ENCODE measurements at regions not wholly inside any gene's neighbourhood (a gene's known extent, or its start where the extent isn't known, plus 50 kb on each side); places are given as distances from the start of the nearest gene placed in this dataset.
"Not testable (repeated sequence)": the region's sequence is repeated elsewhere in the genome, so short reads cannot be mapped to it uniquely, and the experiment has no call there.

DNA sequence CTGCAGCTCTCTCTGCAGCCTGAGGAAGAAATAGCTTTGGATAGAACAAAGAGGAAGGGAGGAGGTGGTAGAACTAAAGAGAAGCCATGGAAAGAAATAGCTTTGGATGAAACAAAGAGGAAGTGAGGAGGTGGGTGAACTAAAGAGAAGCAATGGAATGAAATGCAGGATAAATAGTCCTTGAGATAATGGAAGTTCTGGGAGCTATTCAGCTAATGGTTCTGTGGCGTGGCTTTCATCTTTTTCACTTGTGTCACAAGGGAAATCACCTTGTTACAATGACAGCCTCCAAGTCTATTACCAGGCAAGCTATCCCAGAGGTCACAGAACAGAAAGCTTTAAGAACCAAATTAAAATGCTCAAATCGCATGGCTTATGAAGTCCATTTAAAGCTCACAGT is 141.3 kb upstream of the ARG1 start:
- no peak for DNase-seq

GRCh38 chr6:131433927-131434326 is 139.1 kb upstream of the ARG1 start:
- DNase-seq, result no peak

DNA sequence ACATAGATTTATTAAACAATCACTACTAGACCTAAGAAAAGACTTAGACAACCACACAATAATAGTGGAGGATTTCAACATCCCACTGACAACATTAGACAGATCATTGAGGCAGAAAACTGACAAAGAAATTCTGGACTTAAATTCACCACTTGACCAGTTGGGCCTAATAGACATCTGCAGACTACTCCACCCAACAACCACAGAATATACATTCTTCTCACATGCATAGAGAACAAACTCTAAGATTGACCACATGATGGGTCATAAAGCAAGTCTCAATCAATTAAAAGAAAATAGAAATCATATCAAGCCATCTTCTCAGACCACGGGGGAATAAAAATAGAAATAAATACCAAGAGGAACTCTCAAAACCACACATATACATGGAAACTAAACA is 136.7 kb upstream of the ARG1 start:
- DNase-seq, result no peak

- DNase-seq, result no peak
Measured at GRCh38 chr6:131443014-131443413, 130.0 kb upstream of the ARG1 start.

GRCh38 chr6:131443514-131443913 is 129.5 kb upstream of the ARG1 start:
- no peak for DNase-seq

DNA sequence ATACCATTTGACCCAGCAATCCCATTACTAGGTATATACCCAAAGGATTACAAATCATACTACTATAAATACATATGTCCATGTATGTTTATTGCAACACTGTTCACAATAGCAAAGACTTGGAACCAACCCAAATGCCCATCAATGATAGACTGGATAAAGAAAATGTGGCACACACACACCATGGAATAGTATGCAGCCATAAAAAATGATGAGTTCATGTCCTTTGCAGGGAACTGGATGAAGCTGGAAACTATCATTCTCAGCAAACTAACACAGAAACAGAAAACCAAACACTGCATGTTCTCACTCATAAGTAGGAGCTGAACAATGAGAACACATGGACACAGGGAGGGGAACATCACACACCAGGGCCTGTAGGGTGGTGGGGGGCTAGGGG is 127.7 kb upstream of the ARG1 start:
- not testable (repeated sequence) for DNase-seq

DNA sequence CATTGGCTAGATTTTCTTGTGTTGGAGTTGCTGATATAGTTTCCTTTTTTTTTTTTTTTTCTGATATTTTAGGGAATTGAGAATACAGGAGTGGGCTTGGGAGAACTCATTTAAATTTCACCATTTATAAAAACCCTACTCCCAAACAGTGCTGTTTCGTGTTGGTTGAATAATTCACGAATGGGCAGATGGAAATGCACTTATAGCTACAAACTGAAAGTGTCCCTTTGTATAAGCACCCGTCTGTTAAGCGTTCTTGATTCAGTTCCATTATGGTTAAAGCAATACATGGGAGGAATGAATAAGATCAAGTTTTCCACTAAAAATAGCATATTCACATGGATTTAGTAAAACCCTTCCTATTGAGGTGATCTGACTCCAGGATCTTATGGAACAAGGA is 122.2 kb upstream of the ARG1 start:
- no peak for DNase-seq

DNA sequence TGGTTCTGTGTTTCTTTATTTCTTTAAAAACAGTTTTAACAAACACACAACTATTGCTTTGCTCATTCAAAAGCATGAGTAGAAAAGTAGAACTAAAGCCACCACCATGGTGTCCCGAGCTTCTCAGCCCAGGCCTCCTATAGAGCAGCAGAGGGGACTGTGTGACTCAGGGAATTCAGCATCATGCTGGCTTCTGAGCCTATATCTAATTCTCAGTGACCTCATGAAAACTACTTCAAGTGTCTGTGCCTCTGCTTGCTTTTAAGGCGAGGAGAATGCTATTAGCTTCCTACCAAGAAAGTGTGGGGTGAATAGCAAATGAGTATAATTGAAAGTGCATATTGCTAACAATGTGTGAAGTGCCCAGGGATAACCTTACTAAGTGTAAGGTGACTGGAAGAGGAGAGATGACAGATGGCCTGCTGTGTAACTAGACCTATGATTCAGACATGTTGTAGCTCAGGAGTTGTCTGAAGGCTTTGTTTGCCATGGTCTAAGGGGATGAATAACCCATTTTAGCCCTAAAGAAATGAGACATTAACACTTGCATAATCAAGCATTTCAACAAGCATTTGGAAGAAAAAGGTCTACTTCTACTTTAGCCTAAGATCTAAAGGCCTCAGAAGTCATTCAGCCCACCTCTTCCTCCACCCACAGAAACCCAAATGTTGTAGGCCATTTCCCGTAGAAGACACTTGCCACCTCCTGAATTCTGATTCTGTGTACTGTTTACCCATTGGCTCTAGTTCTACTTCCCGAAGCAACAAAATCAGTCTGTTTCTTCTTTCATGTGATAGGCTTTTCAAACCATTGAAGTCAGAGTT is 121.5 kb upstream of the ARG1 start:
- no peak for DNase-seq

DNA sequence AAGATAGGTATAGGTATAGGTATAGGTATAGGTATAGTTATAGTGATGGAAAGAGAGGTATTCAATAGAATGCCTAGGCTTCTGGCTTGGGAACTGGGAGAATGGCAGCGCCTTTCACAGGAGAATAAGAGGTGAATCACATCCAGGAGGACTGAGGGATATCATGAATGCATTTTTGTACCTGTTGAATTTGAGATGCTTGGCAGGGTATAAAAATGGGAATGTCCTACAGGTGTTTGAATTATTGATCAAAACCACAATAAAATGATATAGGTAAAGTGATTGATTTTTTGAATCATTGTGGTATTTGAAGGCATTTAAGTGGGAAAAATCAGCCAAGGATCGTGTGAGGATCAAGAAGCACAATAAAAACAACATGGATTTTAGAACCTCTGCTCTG is 119.2 kb upstream of the ARG1 start:
- DNase-seq, result no peak

GRCh38 chr6:131456565-131456964 is 116.5 kb upstream of the ARG1 start:
- no peak for DNase-seq

GRCh38 chr6:131459005-131459404 is 114.0 kb upstream of the ARG1 start:
- no peak for DNase-seq

- no peak for DNase-seq
Measured at GRCh38 chr6:131460614-131461000, 112.4 kb upstream of the ARG1 start.

GRCh38 chr6:131469130-131469529 is 103.9 kb upstream of the ARG1 start:
- DNase-seq, result no peak

DNA sequence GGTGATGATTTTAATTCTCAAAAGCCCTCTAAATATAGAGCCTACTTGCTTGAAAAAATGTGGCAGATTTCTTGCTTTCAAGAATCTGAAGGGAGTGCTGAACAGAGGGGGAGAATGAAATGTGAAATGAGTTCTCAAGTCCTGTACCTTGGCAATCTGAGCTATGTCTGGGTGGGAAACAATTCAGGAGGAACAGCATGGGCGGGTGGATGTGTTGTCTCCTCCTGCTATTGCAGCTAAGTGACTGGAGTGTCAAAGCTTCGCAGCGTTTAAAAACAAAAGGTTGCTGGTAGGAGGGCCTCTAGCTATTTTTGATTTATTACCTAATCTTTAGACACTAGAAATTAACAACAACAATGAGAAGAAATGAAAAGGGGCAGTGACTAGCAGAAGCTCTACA is 102.5 kb upstream of the ARG1 start:
- no peak for DNase-seq

GRCh38 chr6:131471331-131471730 is 101.7 kb upstream of the ARG1 start:
- no peak for DNase-seq

GRCh38 chr6:131473303-131473702 is 99.7 kb upstream of the ARG1 start:
- not testable (repeated sequence) for DNase-seq

DNA sequence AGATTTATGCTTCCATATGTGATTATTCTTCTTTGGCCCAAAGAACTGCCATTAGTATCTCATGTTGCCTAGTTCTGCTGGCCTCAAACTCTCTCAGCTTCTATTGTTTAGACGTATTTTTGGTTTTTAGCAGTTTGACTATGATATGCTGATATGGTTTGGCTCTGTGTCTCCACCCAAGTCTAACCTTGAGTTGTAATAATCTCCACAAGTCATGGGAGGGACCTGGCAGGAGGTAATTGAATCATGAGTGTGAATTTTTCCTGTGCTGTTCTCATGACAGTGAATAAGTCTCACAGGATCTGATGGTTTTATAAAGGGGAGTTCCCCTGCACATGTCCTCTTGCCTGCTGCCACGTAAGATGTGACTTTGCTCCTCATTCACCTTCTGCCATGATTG is 96.7 kb upstream of the ARG1 start:
- no peak for DNase-seq

DNA sequence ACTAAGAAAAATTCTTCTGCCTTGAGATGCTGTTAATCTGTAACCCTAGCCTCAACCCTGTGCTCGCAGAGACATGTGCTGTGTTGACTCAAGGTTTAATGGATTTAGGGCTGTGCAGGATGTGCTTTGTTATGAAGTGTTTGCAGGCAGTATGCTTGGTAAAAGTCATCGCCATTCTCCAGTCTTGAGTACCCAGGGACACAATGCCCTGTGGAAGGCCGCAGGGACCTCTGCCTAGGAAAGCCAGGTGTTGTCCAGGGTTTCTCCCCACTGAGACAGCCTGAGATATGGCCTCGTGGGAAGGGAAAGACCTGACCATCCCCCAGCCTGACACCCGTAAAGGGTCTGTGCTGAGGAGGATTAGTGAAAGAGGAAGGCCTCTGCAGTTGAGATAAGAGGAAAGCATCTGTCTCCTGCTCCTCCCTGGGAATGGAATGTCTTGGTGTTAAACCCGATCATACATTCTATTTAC is 94.2 kb upstream of the ARG1 start:
- not testable (repeated sequence) for DNase-seq

GRCh38 chr6:131486608-131487007 is 86.4 kb upstream of the ARG1 start:
- DNase-seq, result no peak

DNA sequence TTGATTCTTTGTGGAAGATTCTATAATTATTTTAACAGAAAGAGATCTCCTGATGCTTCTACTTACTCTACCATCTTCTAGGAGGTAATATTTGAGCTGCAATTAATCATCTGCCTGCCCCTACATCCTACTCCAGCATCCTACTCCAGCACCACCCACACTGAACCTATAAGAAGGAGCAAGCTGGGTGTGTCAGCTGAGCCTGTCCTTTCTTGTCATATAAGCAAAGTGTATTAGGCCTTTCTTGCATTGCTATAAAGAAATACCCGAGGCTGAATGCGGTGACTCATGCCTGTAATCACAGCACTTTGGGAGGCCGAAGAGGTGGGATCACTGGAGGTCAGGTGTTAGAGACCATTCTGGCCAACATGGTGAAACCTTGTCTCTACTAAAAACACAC is 84.2 kb upstream of the ARG1 start:
- no peak for DNase-seq

- no peak for DNase-seq
Measured at GRCh38 chr6:131490441-131490840, 82.6 kb upstream of the ARG1 start.

DNA sequence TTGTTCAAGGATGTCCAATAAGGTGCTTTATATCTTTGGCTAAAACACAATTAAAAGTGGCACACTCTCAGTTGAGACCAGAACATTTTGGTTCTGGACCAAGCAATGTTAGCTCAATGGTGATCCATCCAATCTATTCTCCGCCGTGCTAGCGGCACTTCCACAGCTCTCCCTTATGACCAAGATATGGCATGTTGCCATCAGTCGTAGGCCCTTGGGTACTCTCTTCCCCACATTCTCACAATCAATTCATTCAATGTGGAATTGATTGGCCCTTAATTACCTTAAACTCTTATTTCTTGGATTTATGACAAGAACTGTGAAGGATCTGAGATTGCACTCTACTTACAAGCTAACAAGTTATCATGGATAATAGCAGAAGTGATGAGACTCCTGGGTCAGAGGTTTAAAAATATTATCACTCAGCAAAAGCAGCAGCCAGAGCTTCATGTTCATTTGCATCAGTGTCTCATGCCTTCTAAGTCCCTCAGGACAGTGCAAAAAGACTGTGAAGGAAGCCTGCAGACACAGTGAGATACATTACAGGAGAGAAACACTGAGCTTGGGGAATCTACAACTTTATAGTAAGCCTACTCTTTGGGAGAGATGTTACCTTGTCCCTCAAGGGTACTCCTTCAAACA is 80.0 kb upstream of the ARG1 start:
- DNase-seq, result no peak

DNA sequence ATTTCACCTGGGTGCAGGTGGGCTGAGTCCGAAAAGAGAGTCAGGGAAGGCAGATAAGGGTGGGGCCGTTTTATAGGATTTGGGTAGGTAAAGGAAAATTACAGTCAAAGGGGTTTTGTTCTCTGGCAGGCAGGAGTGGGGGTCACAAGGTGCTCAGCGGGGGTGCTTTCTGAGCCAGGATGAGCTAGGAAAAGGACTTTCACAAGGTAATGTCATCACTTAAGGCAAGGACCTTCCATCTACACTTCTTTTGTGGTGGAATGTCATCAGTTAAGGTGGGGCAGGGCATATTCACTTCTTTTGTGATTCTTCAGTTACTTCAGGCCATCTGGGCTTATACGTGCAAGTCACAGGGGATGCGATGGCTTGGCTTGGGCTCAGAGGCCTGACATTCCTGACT is 68.6 kb upstream of the ARG1 start:
- DNase-seq, result not testable (repeated sequence)

GRCh38 chr6:131510094-131510493 is 62.9 kb upstream of the ARG1 start:
- no peak for DNase-seq

- no peak for DNase-seq
Measured at GRCh38 chr6:131510591-131510990, 62.4 kb upstream of the ARG1 start.
